ENCODE measurements at regions not wholly inside any gene's neighbourhood (a gene's known extent, or its start where the extent isn't known, plus 50 kb on each side); places are given as distances from the start of the nearest gene placed in this dataset.

DNA sequence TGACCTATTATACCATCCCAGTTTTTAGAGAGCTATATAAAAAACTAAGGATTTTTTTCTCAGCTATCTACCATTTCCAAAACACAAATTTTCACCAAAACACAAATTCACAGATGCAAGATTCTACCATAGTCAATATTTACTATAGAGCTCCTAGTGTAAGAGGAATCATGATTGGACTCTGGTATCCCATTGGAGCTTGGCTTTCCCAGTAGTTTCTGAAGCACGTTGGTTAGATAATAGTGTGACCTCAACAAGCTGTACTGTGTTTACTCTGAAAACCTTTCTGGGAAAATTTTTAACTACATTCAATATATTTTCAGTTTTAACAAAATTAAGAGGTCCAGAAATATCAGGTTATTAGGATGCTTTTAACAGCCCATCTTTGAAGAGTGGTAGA, 660.6 kb upstream of the SLC10A2 start:
- H4K20me1 ChIP-seq (replicated peaks in 1 of 2; ENCODE audit: control insufficient read depth in 1 of 2, insufficient read depth in 2 of 2, low read length in 2 of 2), result no peaks in the 10 kb centered on the region
- H4K91ac ChIP-seq (replicated peaks; ENCODE audit: insufficient read length, low read length), result no peak overlapping the region
- no peak overlapping the region for H3K4ac ChIP-seq (replicated peaks; ENCODE audit: insufficient read length, low read depth, low read length)
- no peaks in the 10 kb centered on the region for H3K27me3 ChIP-seq (replicated peaks in 1 of 4; ENCODE audit: control insufficient read depth in 3 of 4, extremely low read depth in 1 of 4, insufficient read depth in 3 of 4, low read length in 3 of 4)
- no peak overlapping the region for H3K14ac ChIP-seq (ENCODE audit: insufficient read length)
- H2AK5ac ChIP-seq (ENCODE audit: low read depth, low read length), result no peak overlapping the region
- CTCF ChIA-PET (ENCODE audit: partially characterized antibody), result no interaction called here
- no peak overlapping the region for H3K27ac ChIP-seq (ENCODE audit: low read depth, low read length)
- no peak overlapping the region for H2BK5ac ChIP-seq (ENCODE audit: low read depth, low read length)
- no peak overlapping the region for H3K18ac ChIP-seq (ENCODE audit: extremely low read depth, low read length)
- FAIRE-seq, result no peak
- POLR2A ChIA-PET (ENCODE audit: partially characterized antibody), result no interaction called here
- WGBS, 2 experiments (ENCODE audit: extremely low coverage in 1 of 2, insufficient coverage in 1 of 2, insufficient read length in 1 of 2, insufficient replicate concordance in 2 of 2, low coverage in 1 of 2, low lambda C conversion rate in 2 of 2, missing lambda C conversion rate in 1 of 2), result 100% methylated on average over 1 of the region's 1 CpG; no CpG with 5 or more reads in 1 of the 2 experiments
- H3K9me3 ChIP-seq (ENCODE audit: insufficient read depth in 2 of 2, low read depth in 1 of 2, low read length in 1 of 2), result no peaks in the 10 kb centered on the region
- no peak overlapping the region for H4K8ac ChIP-seq (ENCODE audit: extremely low read depth, insufficient read depth, low read length)
- H3K56ac ChIP-seq (replicated peaks; ENCODE audit: insufficient read length, low read depth, low read length), result no peak overlapping the region
- no peak for DNase-seq (ENCODE audit: low read depth in 1 of 2, low spot score in 2 of 2)
- H4K5ac ChIP-seq (ENCODE audit: insufficient read length, low read depth, low read length), result no peak overlapping the region
- H3K4me3 ChIP-seq (ENCODE audit: extremely low read depth in 1 of 4, insufficient read depth in 2 of 4, low read depth in 3 of 4, low read length in 4 of 4), result no peak overlapping the region
- H2BK120ac ChIP-seq (replicated peaks; ENCODE audit: low read depth, low read length), result no peak overlapping the region
- no peak overlapping the region for H2BK12ac ChIP-seq (ENCODE audit: low read depth, low read length)
- H3K79me2 ChIP-seq (ENCODE audit: control insufficient read depth in 1 of 2, insufficient read depth in 2 of 2, low read length in 2 of 2), result no peaks in the 10 kb centered on the region
- H2BK15ac ChIP-seq (ENCODE audit: low read length), result no peak overlapping the region
- H3K9ac ChIP-seq (replicated peaks in 1 of 4; ENCODE audit: extremely low read depth in 1 of 4, low read depth in 3 of 4, low read length in 3 of 4), result no peak overlapping the region
- H3K4me1 ChIP-seq (replicated peaks in 1 of 4; ENCODE audit: control insufficient read depth in 3 of 4, insufficient read depth in 4 of 4, low read length in 3 of 4), result no peaks in the 10 kb centered on the region
- no peaks in the 10 kb centered on the region for H3K36me3 ChIP-seq (ENCODE audit: control insufficient read depth in 2 of 4, insufficient read depth in 4 of 4, low read length in 3 of 4)
- no peak overlapping the region for H3K4me2 ChIP-seq (ENCODE audit: insufficient read depth in 1 of 2, low read depth in 2 of 2, low read length in 2 of 2)
- no peaks in the 10 kb centered on the region for H3K79me1 ChIP-seq (ENCODE audit: low read depth, low read length)
- H3K23ac ChIP-seq (ENCODE audit: insufficient read length), result no peak overlapping the region
- no peak overlapping the region for H2AFZ ChIP-seq (ENCODE audit: low read length)
- no peaks in the 10 kb centered on the region for H3K23me2 ChIP-seq (ENCODE audit: low read depth, low read length)
- TF ChIP-seq ZNF274 (IDR thresholded peaks at IDR 0.05; ENCODE audit: borderline replicate concordance, extremely low read depth, low read length), result no peak
- TF ChIP-seq KDM4A (IDR thresholded peaks at IDR 0.05; ENCODE audit: low read depth, low read length, severe bottlenecking), result no peak
- TF ChIP-seq TBP (IDR thresholded peaks at IDR 0.05; ENCODE audit: low read depth, low read length), result no peak
- no peak for TF ChIP-seq YY1 (IDR thresholded peaks at IDR 0.05; ENCODE audit: low read depth, low read length)
- TF ChIP-seq SUZ12 (IDR thresholded peaks at IDR 0.05; ENCODE audit: low read length), result no peak
- no peak for TF ChIP-seq KDM5A (IDR thresholded peaks at IDR 0.05; ENCODE audit: low read length)
- no peak for TF ChIP-seq EZH2 (IDR thresholded peaks at IDR 0.05; ENCODE audit: low read depth, low read length, severe bottlenecking)
- TF ChIP-seq SP4 (IDR thresholded peaks at IDR 0.05; ENCODE audit: low read length), result no peak
- TF ChIP-seq RBBP5 (IDR thresholded peaks at IDR 0.05; ENCODE audit: borderline replicate concordance, low read depth, low read length), result no peak
- no peak for TF ChIP-seq ASH2L (IDR thresholded peaks at IDR 0.05; ENCODE audit: low read length)
- no peak for TF ChIP-seq RNF2 (IDR thresholded peaks at IDR 0.05; ENCODE audit: borderline replicate concordance, low read depth, low read length, missing control alignments, poor library complexity, severe bottlenecking)
- TF ChIP-seq TAF1 (IDR thresholded peaks at IDR 0.05; ENCODE audit: low read depth, low read length), result no peak
- no peak overlapping the region for H2BK20ac ChIP-seq (ENCODE audit: low read length)
